Upper lobe of right lung (tissue), 1 donor: ENCODE measurements at regions not wholly inside any gene's neighbourhood (a gene's known extent, or its start where the extent isn't known, plus 50 kb on each side); places are given as distances from the start of the nearest gene placed in this dataset.
A peak's percentile ranks its signal among the peaks of the same experiment; 100 is the strongest.

Source experiments
- ATAC-seq: fragments of 200-7000 bp; cut with Tn5 transposase; one replicate; pipeline ENCODE4 v1.9.1; 2020; ENCODE audit warnings: mild to moderate bottlenecking, moderate library complexity
- DNase-seq: peaks from one replicate; pipeline ENCODE4 v3.0.0-alpha.2; 2020
- H3K27ac ChIP-seq: fragments of 200-600 bp; one replicate; pipeline ENCODE4 v1.8.0; 2022
- H3K27me3 ChIP-seq: fragments of 200-600 bp; one replicate; pipeline ENCODE4 v1.8.0; 2022; ENCODE audit warnings: mild to moderate bottlenecking
- H3K36me3 ChIP-seq: fragments of 200-600 bp; one replicate; pipeline ENCODE4 v1.8.0; 2022
- H3K4me1 ChIP-seq: fragments of 200-600 bp; one replicate; pipeline ENCODE4 v1.8.0; 2022
- H3K4me3 ChIP-seq: fragments of 200-600 bp; one replicate; pipeline ENCODE4 v1.8.0; 2022; ENCODE audit warnings: mild to moderate bottlenecking
- H3K9me3 ChIP-seq: fragments of 200-600 bp; one replicate; pipeline ENCODE4 v1.8.0; 2022
- CTCF ChIP-seq: fragments of 200-600 bp; IDR thresholded peaks from one replicate; pipeline ENCODE4 v1.8.0; 2022; ENCODE audit warnings: antibody characterized with exemption
- intact Hi-C: fragments of 100-400 bp; cut with DNase I; formaldehyde crosslinking; loops from one replicate; pipeline ENCODE4 v1.11.0; 2022
- donor health status: DM: no; HTN: yes; CAD: no; lungs with severe emphysema.

- peaks cover 77% of the 10 kb centered on the region for H3K4me1 ChIP-seq
These were observed 179.9 kb downstream of the SEC14L1 start for GRCh38 chr17:77320485-77321256.

GRCh38 chr17:77321649-77322513 is 181.1 kb downstream of the SEC14L1 start:
- no peaks in the 10 kb centered on the region for H3K36me3 ChIP-seq
- no peaks in the 10 kb centered on the region for H3K9me3 ChIP-seq
- peak overlapping the region; percentile 85 for H3K27ac ChIP-seq
- H3K27me3 ChIP-seq, result no peaks in the 10 kb centered on the region
- intact Hi-C loops, result no loop called here
- ATAC-seq (no peak), DNase-seq (peak; percentile 51)
- peaks cover 77% of the 10 kb centered on the region for H3K4me1 ChIP-seq
- H3K4me3 ChIP-seq, result peak overlapping the region; percentile 37
- no peak for TF ChIP-seq CTCF

More at GRCh38 chr17:77320485-77321256, 179.9 kb downstream of the SEC14L1 start:
- peak; percentile 69 for DNase-seq
- Histone ChIP-seq H3K27me3 (no peaks in the 10 kb centered on the region), H3K9me3 (no peaks in the 10 kb centered on the region), H3K4me3 (peak overlapping the region; percentile 54), H3K27ac (peak overlapping the region; percentile 89), H3K36me3 (no peaks in the 10 kb centered on the region)
- ATAC-seq, result no peak
- intact Hi-C loops, result no loop called here
- TF ChIP-seq CTCF, result no peak

- H3K27ac ChIP-seq, result peak overlapping the region; percentile 85
- peaks cover 77% of the 10 kb centered on the region for H3K4me1 ChIP-seq
- no peaks in the 10 kb centered on the region for H3K27me3 ChIP-seq
- peak overlapping the region; percentile 37 for H3K4me3 ChIP-seq
- ATAC-seq (peak; percentile 49), DNase-seq (peak; percentile 82)
- no peaks in the 10 kb centered on the region for H3K9me3 ChIP-seq
- intact Hi-C loops, result no loop called here
- TF ChIP-seq CTCF, result no peak
- H3K36me3 ChIP-seq, result no peaks in the 10 kb centered on the region
These were observed 182.0 kb downstream of the SEC14L1 start for GRCh38 chr17:77322514-77323412.

- no peaks in the 10 kb centered on the region for H3K36me3 ChIP-seq
- H3K27me3 ChIP-seq, result no peaks in the 10 kb centered on the region
- peak overlapping the region; percentile 10 for H3K4me3 ChIP-seq
- ATAC-seq (peak; percentile 0), DNase-seq (peak; percentile 79)
- H3K4me1 ChIP-seq, result peaks cover 73% of the 10 kb centered on the region
- intact Hi-C loops, result no loop called here
- no peaks in the 10 kb centered on the region for H3K9me3 ChIP-seq
- no peak for TF ChIP-seq CTCF
- H3K27ac ChIP-seq, result peak overlapping the region; percentile 85
These were observed 182.8 kb downstream of the SEC14L1 start for GRCh38 chr17:77323413-77324171.
